ENCODE measurements at regions not wholly inside any gene's neighbourhood (a gene's known extent, or its start where the extent isn't known, plus 50 kb on each side); places are given as distances from the start of the nearest gene placed in this dataset.

DNA sequence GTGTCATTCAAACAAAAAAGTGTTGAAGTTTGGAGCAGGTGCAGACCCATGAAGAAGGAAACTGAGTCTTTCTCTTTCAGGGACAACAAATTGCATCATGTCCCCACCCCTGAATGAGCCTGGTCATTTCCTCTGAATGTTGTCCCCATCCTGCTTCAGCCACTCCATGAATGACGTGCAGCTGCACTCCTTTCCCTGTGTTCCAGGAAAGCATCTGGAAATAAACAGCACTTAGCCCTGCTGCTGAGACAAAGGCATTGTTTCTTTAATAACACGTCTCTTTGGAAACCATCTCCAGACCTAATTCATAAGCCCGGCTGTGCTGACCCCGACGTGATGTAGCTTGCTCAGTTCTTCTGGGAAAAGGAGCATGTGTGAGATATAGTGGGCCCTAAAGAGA, 682.3 kb downstream of the BRINP1 start:
- H3K9me3 ChIP-seq (ENCODE audit: insufficient read depth, low read depth, low read length) = no peaks in the 10 kb centered on the region
- H3K27ac Mint-ChIP-seq (ENCODE audit: unreplicated experiment) = no peak overlapping the region

GRCh38 chr9:118689280-118689679, 680.0 kb downstream of the BRINP1 start:
- Histone ChIP-seq H3K36me3 (ENCODE audit: insufficient read depth, low read length) (no peaks in the 10 kb centered on the region), H4K20me1 (ENCODE audit: insufficient read depth, low read length) (no peaks in the 10 kb centered on the region), H3K9me3 (ENCODE audit: insufficient read depth, low read depth, low read length) (no peaks in the 10 kb centered on the region), H3K27ac (ENCODE audit: low read depth, low read length) (no peak overlapping the region), H3K4me2 (ENCODE audit: low read length) (no peak overlapping the region), H3K79me2 (ENCODE audit: insufficient read depth, low read length) (no peaks in the 10 kb centered on the region), H3K27me3 (ENCODE audit: insufficient read depth, low read length) (no peaks in the 10 kb centered on the region), H2AFZ (ENCODE audit: low read depth, low read length) (no peak overlapping the region), H3K4me3 (ENCODE audit: insufficient read depth, low read depth, low read length) (no peak overlapping the region), H3K9ac (ENCODE audit: low read length) (no peak overlapping the region), H3K4me1 (ENCODE audit: insufficient read depth, low read length) (no peaks in the 10 kb centered on the region)
- Mint-ChIP-seq H3K4me3 (ENCODE audit: unreplicated experiment) (no peak overlapping the region), H3K4me1 (ENCODE audit: low read depth, unreplicated experiment) (no peaks in the 10 kb centered on the region), H3K9me3 (ENCODE audit: unreplicated experiment) (no peaks in the 10 kb centered on the region), H3K27me3 (ENCODE audit: low read depth, unreplicated experiment) (peaks cover 3% of the 10 kb centered on the region), H3K36me3 (ENCODE audit: low read depth, unreplicated experiment) (no peaks in the 10 kb centered on the region), H3K27ac (ENCODE audit: unreplicated experiment) (no peak overlapping the region)
- TF ChIP-seq CTCF (IDR thresholded peaks at IDR 0.05; ENCODE audit: insufficient read depth, low read depth, low read length) (no peak), EZH2 (IDR thresholded peaks at IDR 0.05; ENCODE audit: insufficient read depth, low read length) (no peak)
- FAIRE-seq (no peak), DNase-seq (ENCODE audit: low read depth) (no peak)

More for the DNA sequence above, 682.3 kb downstream of the BRINP1 start:
- FAIRE-seq = no peak
- Histone ChIP-seq H2AFZ (ENCODE audit: low read depth, low read length) (no peak overlapping the region), H3K4me2 (ENCODE audit: low read length) (no peak overlapping the region), H4K20me1 (ENCODE audit: insufficient read depth, low read length) (no peaks in the 10 kb centered on the region), H3K79me2 (ENCODE audit: insufficient read depth, low read length) (no peaks in the 10 kb centered on the region), H3K4me1 (ENCODE audit: insufficient read depth, low read length) (no peaks in the 10 kb centered on the region), H3K4me3 (ENCODE audit: insufficient read depth, low read depth, low read length) (no peak overlapping the region), H3K27ac (ENCODE audit: low read depth, low read length) (no peak overlapping the region), H3K9ac (ENCODE audit: low read length) (no peak overlapping the region), H3K36me3 (ENCODE audit: insufficient read depth, low read length) (no peaks in the 10 kb centered on the region), H3K27me3 (ENCODE audit: insufficient read depth, low read length) (no peaks in the 10 kb centered on the region)
- peaks cover 6% of the 10 kb centered on the region for H3K27me3 Mint-ChIP-seq (ENCODE audit: low read depth, unreplicated experiment)
- TF ChIP-seq EZH2 (IDR thresholded peaks at IDR 0.05; ENCODE audit: insufficient read depth, low read length) (no peak), CTCF (IDR thresholded peaks at IDR 0.05; ENCODE audit: insufficient read depth, low read depth, low read length) (no peak)
- H3K4me1 Mint-ChIP-seq (ENCODE audit: low read depth, unreplicated experiment) = no peaks in the 10 kb centered on the region
- H3K36me3 Mint-ChIP-seq (ENCODE audit: low read depth, unreplicated experiment) = no peaks in the 10 kb centered on the region
- no peaks in the 10 kb centered on the region for H3K9me3 Mint-ChIP-seq (ENCODE audit: unreplicated experiment)
- DNase-seq (ENCODE audit: low read depth) = no peak
- no peak overlapping the region for H3K4me3 Mint-ChIP-seq (ENCODE audit: unreplicated experiment)

DNA sequence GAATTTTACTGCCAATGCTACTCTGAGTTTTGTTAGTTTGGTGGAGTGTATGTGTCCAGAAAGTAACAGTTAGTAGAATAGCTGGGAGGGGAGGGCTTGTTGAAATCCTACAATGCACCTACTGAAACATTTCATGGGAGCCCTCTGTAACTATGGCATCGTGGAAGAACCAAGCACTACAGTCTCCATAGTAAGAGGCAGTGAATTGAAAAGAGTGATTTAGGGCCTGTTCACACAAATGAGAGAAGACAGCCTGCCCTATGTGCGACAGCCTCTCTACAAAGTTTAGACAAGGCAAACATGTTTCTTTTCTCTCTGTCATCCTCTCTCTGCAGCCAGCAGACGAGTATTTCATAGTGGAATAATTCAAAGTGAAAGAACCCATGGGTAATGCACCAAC, 676.6 kb downstream of the BRINP1 start:
- no peak overlapping the region for H3K4me3 ChIP-seq (ENCODE audit: insufficient read depth, low read depth, low read length)
- no peaks in the 10 kb centered on the region for H3K27me3 ChIP-seq (ENCODE audit: insufficient read depth, low read length)
- FAIRE-seq = no peak
- H3K9me3 ChIP-seq (ENCODE audit: insufficient read depth, low read depth, low read length) = no peaks in the 10 kb centered on the region
- no peak for DNase-seq (ENCODE audit: low read depth)
- H3K36me3 ChIP-seq (ENCODE audit: insufficient read depth, low read length) = no peaks in the 10 kb centered on the region
- H4K20me1 ChIP-seq (ENCODE audit: insufficient read depth, low read length) = no peaks in the 10 kb centered on the region
- H3K27ac Mint-ChIP-seq (ENCODE audit: unreplicated experiment) = no peak overlapping the region
- no peak overlapping the region for H3K27ac ChIP-seq (ENCODE audit: low read depth, low read length)
- no peak overlapping the region for H3K4me3 Mint-ChIP-seq (ENCODE audit: unreplicated experiment)
- no peaks in the 10 kb centered on the region for H3K36me3 Mint-ChIP-seq (ENCODE audit: low read depth, unreplicated experiment)
- no peaks in the 10 kb centered on the region for H3K27me3 Mint-ChIP-seq (ENCODE audit: low read depth, unreplicated experiment)
- no peak overlapping the region for H2AFZ ChIP-seq (ENCODE audit: low read depth, low read length)
- no peaks in the 10 kb centered on the region for H3K4me1 ChIP-seq (ENCODE audit: insufficient read depth, low read length)
- TF ChIP-seq EZH2 (IDR thresholded peaks at IDR 0.05; ENCODE audit: insufficient read depth, low read length) = no peak
- TF ChIP-seq CTCF (IDR thresholded peaks at IDR 0.05; ENCODE audit: insufficient read depth, low read depth, low read length) = no peak
- H3K9ac ChIP-seq (ENCODE audit: low read length) = no peak overlapping the region
- H3K79me2 ChIP-seq (ENCODE audit: insufficient read depth, low read length) = no peaks in the 10 kb centered on the region
- H3K4me2 ChIP-seq (ENCODE audit: low read length) = no peak overlapping the region
- no peaks in the 10 kb centered on the region for H3K4me1 Mint-ChIP-seq (ENCODE audit: low read depth, unreplicated experiment)
- H3K9me3 Mint-ChIP-seq (ENCODE audit: unreplicated experiment) = no peaks in the 10 kb centered on the region

All from astrocyte (in vitro differentiated cells and primary cell).